ENCODE measurements at regions not wholly inside any gene's neighbourhood (a gene's known extent, or its start where the extent isn't known, plus 50 kb on each side); places are given as distances from the start of the nearest gene placed in this dataset.

- TF ChIP-seq POLR2A (IDR thresholded peaks at IDR 0.05), result no peak
- TF ChIP-seq POLR2AphosphoS5 (IDR thresholded peaks at IDR 0.05), result no peak
- TF ChIP-seq CTCF (IDR thresholded peaks at IDR 0.05), result no peak
- intact Hi-C loops (cut with DNase I), result no loop called here
- WGBS, result 92% methylated on average over 4 of the region's 4 CpGs
- no peak overlapping the region for H3K4me3 ChIP-seq
- H3K9me3 ChIP-seq, result no peaks in the 10 kb centered on the region
- H3K4me1 ChIP-seq (replicated peaks), result no peaks in the 10 kb centered on the region
- no peaks in the 10 kb centered on the region for H3K27me3 ChIP-seq (replicated peaks; ENCODE audit: insufficient read depth)
- no peak for DNase-seq (ENCODE audit: low spot score)
- no peaks in the 10 kb centered on the region for H3K36me3 ChIP-seq
- H3K27ac ChIP-seq, result no peak overlapping the region
Measured at GRCh38 chrX:99078301-99078700, 1331.8 kb downstream of the PCDH19 start.

GRCh38 chrX:99077099-99077498 lies 1333.0 kb downstream of the PCDH19 start:
- no peaks in the 10 kb centered on the region for H3K27me3 ChIP-seq (replicated peaks; ENCODE audit: insufficient read depth)
- H3K27ac ChIP-seq, result no peak overlapping the region
- H3K9me3 ChIP-seq, result no peaks in the 10 kb centered on the region
- no peak overlapping the region for H3K4me3 ChIP-seq
- TF ChIP-seq POLR2AphosphoS5 (IDR thresholded peaks at IDR 0.05), result no peak
- no peak for TF ChIP-seq CTCF (IDR thresholded peaks at IDR 0.05)
- no peak for TF ChIP-seq POLR2A (IDR thresholded peaks at IDR 0.05)
- no peaks in the 10 kb centered on the region for H3K4me1 ChIP-seq (replicated peaks)
- WGBS, result 91% methylated on average over 3 of the region's 3 CpGs
- intact Hi-C loops (cut with DNase I), result no loop called here
- no peaks in the 10 kb centered on the region for H3K36me3 ChIP-seq
- no peak for DNase-seq (ENCODE audit: low spot score)

- no peaks in the 10 kb centered on the region for H3K4me1 ChIP-seq (replicated peaks)
- no peaks in the 10 kb centered on the region for H3K36me3 ChIP-seq
- WGBS, result 43% methylated on average over 1 of the region's 1 CpG
- no peak for DNase-seq (ENCODE audit: low spot score)
- no peaks in the 10 kb centered on the region for H3K27me3 ChIP-seq (replicated peaks; ENCODE audit: insufficient read depth)
- no peak overlapping the region for H3K4me3 ChIP-seq
- TF ChIP-seq POLR2A (IDR thresholded peaks at IDR 0.05) (no peak), CTCF (IDR thresholded peaks at IDR 0.05) (no peak), POLR2AphosphoS5 (IDR thresholded peaks at IDR 0.05) (no peak)
- intact Hi-C loops (cut with DNase I), result no loop called here
- H3K9me3 ChIP-seq, result no peaks in the 10 kb centered on the region
- no peak overlapping the region for H3K27ac ChIP-seq
Measured at GRCh38 chrX:99073551-99073950, 1336.5 kb downstream of the PCDH19 start.

- TF ChIP-seq POLR2A (IDR thresholded peaks at IDR 0.05) (no peak), POLR2AphosphoS5 (IDR thresholded peaks at IDR 0.05) (no peak), CTCF (IDR thresholded peaks at IDR 0.05) (no peak)
- H3K4me1 ChIP-seq (replicated peaks), result no peaks in the 10 kb centered on the region
- H3K36me3 ChIP-seq, result no peaks in the 10 kb centered on the region
- DNase-seq (ENCODE audit: low spot score), result no peak
- intact Hi-C loops (cut with DNase I), result no loop called here
- H3K4me3 ChIP-seq, result no peak overlapping the region
- H3K9me3 ChIP-seq, result no peaks in the 10 kb centered on the region
- no peaks in the 10 kb centered on the region for H3K27me3 ChIP-seq (replicated peaks; ENCODE audit: insufficient read depth)
- no peak overlapping the region for H3K27ac ChIP-seq
Measured at GRCh38 chrX:99051639-99052038, 1358.4 kb downstream of the PCDH19 start.

- TF ChIP-seq POLR2AphosphoS5 (IDR thresholded peaks at IDR 0.05) (no peak), POLR2A (IDR thresholded peaks at IDR 0.05) (no peak), CTCF (IDR thresholded peaks at IDR 0.05) (no peak)
- 85% methylated on average over 1 of the region's 1 CpG for WGBS
- Histone ChIP-seq H3K27me3 (replicated peaks; ENCODE audit: insufficient read depth) (no peaks in the 10 kb centered on the region), H3K9me3 (no peaks in the 10 kb centered on the region), H3K4me3 (no peak overlapping the region), H3K36me3 (no peaks in the 10 kb centered on the region), H3K4me1 (replicated peaks) (no peaks in the 10 kb centered on the region), H3K27ac (no peak overlapping the region)
- DNase-seq (ENCODE audit: low spot score), result no peak
- intact Hi-C loops (cut with DNase I), result no loop called here
Measured at GRCh38 chrX:99033226-99033901, 1376.7 kb downstream of the PCDH19 start.
